Left lung (tissue), 4 donors: ENCODE measurements at regions not wholly inside any gene's neighbourhood (a gene's known extent, or its start where the extent isn't known, plus 50 kb on each side); places are given as distances from the start of the nearest gene placed in this dataset.

Source experiments
- ATAC-seq: fragments of 200-7000 bp; cut with Tn5 transposase; one replicate; pipeline ENCODE4 v1.9.1; 2020; ENCODE audit warnings: moderate library complexity
- DNase-seq, 4 donors: peaks; one replicate each; pipeline ENCODE4 v3.0.0-alpha.2; 2013 to 2020
- H3K27ac ChIP-seq, 2 donors: fragments of 200-600 bp; sonication (generic) in 1 of 2; one replicate each; pipeline versions ENCODE4 v1.5.0 to v1.8.0; 2020 to 2021
- H3K27me3 ChIP-seq, 2 donors: fragments of 200-600 bp; sonication (generic) in 1 of 2; one replicate each; pipeline versions ENCODE4 v1.5.0 to v1.8.0; 2020 to 2021
- H3K36me3 ChIP-seq, 2 donors: fragments of 200-600 bp; sonication (generic) in 1 of 2; one replicate each; pipeline versions ENCODE4 v1.5.0 to v1.8.0; 2020 to 2021
- H3K4me1 ChIP-seq, 2 donors: fragments of 200-600 bp; one replicate each; pipeline ENCODE4 v1.8.0; 2021
- H3K4me3 ChIP-seq, 2 donors: fragments of 200-600 bp; sonication (generic) in 1 of 2; one replicate each; pipeline versions ENCODE4 v1.5.0 to v1.8.0; 2020 to 2021; ENCODE audit warnings: mild to moderate bottlenecking in 1 of 2
- H3K9me3 ChIP-seq, 2 donors: fragments of 200-600 bp; sonication (generic) in 1 of 2; one replicate each; pipeline versions ENCODE4 v1.5.0 to v1.8.0; 2020 to 2021
- intact Hi-C, 2 donors: fragments of 100-400 bp; cut with DNase I; formaldehyde crosslinking; loops; one replicate each; pipeline versions ENCODE4 v1.11.2 to v1.14.2; 2022
- TF ChIP-seq, protein P1 (sequence below), 2 donors: fragments of 200-600 bp; sonication (generic) in 1 of 2; IDR thresholded peaks; one replicate each; pipeline versions ENCODE4 v1.5.0 to v1.8.0; 2021; ENCODE audit warnings: antibody characterized with exemption in 2 of 2
- donor health status: DM: no; HTN: yes; CAD: no.
- donor health status: DM: no; HTN: no; CAD: no.

- DNase-seq (no peak), ATAC-seq (no peak)
- no peaks in the 10 kb centered on the region for H3K36me3 ChIP-seq
- H3K27me3 ChIP-seq, result no peaks in the 10 kb centered on the region
- no peaks in the 10 kb centered on the region for H3K9me3 ChIP-seq
- no peaks in the 10 kb centered on the region for H3K4me1 ChIP-seq
- no peak overlapping the region for H3K4me3 ChIP-seq
- H3K27ac ChIP-seq, result no peak overlapping the region
- TF ChIP-seq, protein P1, sequence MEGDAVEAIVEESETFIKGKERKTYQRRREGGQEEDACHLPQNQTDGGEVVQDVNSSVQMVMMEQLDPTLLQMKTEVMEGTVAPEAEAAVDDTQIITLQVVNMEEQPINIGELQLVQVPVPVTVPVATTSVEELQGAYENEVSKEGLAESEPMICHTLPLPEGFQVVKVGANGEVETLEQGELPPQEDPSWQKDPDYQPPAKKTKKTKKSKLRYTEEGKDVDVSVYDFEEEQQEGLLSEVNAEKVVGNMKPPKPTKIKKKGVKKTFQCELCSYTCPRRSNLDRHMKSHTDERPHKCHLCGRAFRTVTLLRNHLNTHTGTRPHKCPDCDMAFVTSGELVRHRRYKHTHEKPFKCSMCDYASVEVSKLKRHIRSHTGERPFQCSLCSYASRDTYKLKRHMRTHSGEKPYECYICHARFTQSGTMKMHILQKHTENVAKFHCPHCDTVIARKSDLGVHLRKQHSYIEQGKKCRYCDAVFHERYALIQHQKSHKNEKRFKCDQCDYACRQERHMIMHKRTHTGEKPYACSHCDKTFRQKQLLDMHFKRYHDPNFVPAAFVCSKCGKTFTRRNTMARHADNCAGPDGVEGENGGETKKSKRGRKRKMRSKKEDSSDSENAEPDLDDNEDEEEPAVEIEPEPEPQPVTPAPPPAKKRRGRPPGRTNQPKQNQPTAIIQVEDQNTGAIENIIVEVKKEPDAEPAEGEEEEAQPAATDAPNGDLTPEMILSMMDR (IDR thresholded peaks at IDR 0.05), result no peak
- intact Hi-C loops, result no loop called here
Observed at GRCh38 chrX:20333672-20334071, 67.0 kb upstream of the RPS6KA3 start.

DNA sequence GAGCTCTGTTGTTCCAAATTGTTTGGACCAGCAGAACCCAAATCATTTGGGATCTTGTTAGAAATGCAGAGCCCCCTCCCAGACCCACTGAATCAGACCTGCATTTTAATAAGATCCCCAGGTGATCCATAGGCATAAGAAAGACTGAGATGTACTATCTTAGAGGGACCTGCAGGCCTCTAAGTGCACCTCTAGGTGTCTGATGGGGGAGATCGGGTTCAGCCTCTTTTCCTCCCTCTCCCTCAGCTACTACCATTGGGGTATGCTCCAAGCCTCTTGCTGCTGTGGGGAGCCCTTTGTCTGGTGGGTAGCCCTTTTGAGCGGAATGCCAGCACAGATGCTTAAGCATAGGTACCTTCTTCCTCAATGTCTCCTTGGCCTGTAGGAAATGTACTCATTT is 63.8 kb upstream of the RPS6KA3 start:
- TF ChIP-seq, protein P1 (IDR thresholded peaks at IDR 0.05), result no peak
- H3K4me1 ChIP-seq, result no peaks in the 10 kb centered on the region
- H3K27me3 ChIP-seq, result no peaks in the 10 kb centered on the region
- H3K4me3 ChIP-seq, result no peak overlapping the region
- H3K27ac ChIP-seq, result no peak overlapping the region
- DNase-seq (no peak), ATAC-seq (no peak)
- H3K36me3 ChIP-seq, result no peaks in the 10 kb centered on the region
- intact Hi-C loops, result no loop called here
- no peaks in the 10 kb centered on the region for H3K9me3 ChIP-seq

GRCh38 chrX:20329435-20329834 is 62.7 kb upstream of the RPS6KA3 start:
- Histone ChIP-seq H3K36me3 (no peaks in the 10 kb centered on the region), H3K4me1 (no peaks in the 10 kb centered on the region), H3K27me3 (no peaks in the 10 kb centered on the region), H3K27ac (no peak overlapping the region), H3K4me3 (no peak overlapping the region), H3K9me3 (no peaks in the 10 kb centered on the region)
- ATAC-seq (no peak), DNase-seq (no peak)
- TF ChIP-seq, protein P1 (IDR thresholded peaks at IDR 0.05), result no peak
- intact Hi-C loops, result no loop called here

DNA sequence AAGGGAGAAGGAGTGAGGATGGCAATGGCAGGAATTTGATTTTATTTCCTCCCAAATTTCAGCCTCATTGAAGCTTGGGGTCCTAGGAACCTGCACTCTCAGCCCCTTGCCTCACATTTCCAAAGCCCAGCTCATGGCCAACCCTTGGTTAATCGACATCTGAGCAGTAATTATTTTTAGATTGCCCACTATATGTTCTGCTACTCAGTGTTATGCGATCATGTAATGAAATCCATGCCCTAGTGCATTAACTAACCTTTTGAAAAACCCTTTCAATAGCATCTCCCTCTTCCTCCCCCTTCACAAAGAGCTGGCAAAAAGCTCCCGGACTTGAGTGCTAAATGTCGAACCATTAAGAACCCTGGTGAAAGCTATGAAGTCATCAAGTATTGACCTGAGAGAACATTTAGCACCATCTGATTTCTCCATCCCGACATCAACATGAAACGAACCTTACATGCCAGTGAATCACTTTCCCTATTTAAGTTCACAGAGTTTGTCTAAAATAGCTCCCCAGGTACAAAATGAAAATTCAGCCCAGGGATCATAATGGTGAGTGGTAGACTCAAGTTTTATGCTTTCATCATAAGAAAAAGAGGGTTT is 59.2 kb upstream of the RPS6KA3 start:
- H3K36me3 ChIP-seq, result no peaks in the 10 kb centered on the region
- H3K27me3 ChIP-seq, result no peaks in the 10 kb centered on the region
- ATAC-seq (no peak), DNase-seq (no peak)
- H3K9me3 ChIP-seq, result no peaks in the 10 kb centered on the region
- no peak overlapping the region for H3K27ac ChIP-seq
- TF ChIP-seq, protein P1 (IDR thresholded peaks at IDR 0.05), result no peak
- intact Hi-C loops, result no loop called here
- H3K4me3 ChIP-seq, result no peak overlapping the region
- peaks cover 0 to 5% of the 10 kb centered on the region in 2 donors for H3K4me1 ChIP-seq

DNA sequence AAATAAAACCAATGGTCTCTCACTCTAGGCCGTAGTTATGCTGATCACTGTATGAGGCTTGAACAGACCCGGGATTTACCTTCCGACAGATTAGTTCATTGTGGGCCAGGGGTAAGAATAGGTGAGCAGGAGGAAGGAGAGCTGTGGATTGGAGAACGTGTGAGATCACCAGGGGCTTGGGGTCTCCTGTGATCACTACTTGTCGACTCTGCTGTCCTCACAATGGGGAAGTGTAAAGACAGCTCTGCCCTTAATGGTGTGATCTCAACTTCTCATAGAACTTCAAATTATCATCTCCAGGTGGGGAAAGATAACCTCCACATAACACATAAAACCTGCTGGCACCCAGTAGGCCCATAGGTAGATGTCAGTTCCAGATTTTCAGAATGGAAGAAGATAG is 56.2 kb upstream of the RPS6KA3 start:
- Histone ChIP-seq H3K27me3 (no peaks in the 10 kb centered on the region), H3K36me3 (no peaks in the 10 kb centered on the region), H3K27ac (no peak overlapping the region), H3K4me3 (no peak overlapping the region), H3K4me1 (peaks cover 0 to 6% of the 10 kb centered on the region in 2 donors), H3K9me3 (no peaks in the 10 kb centered on the region)
- ATAC-seq (no peak), DNase-seq (no peak)
- intact Hi-C loops, result no loop called here
- TF ChIP-seq, protein P1 (IDR thresholded peaks at IDR 0.05), result no peak
